HEK293 (cell line): ENCODE measurements at regions not wholly inside any gene's neighbourhood (a gene's known extent, or its start where the extent isn't known, plus 50 kb on each side); places are given as distances from the start of the nearest gene placed in this dataset.

Experiments
- KLF1 ChIP-seq: fragments of 450-650 bp; formaldehyde crosslinking; IDR thresholded peaks from 2 replicates; pipeline ENCODE4 v1.5.1; 2016; ENCODE audit warnings: missing biosample characterization, missing genetic modification characterization
- KLF8 ChIP-seq: fragments of 450-650 bp; formaldehyde crosslinking; IDR thresholded peaks from 2 replicates; pipeline ENCODE4 v1.5.1; 2016; ENCODE audit warnings: missing biosample characterization, missing genetic modification characterization
- REST ChIP-seq: fragments of 450-650 bp; formaldehyde crosslinking; IDR thresholded peaks from 2 replicates; pipeline ENCODE4 v1.5.1; 2016; ENCODE audit warnings: missing biosample characterization, missing genetic modification characterization
- ZBTB26 ChIP-seq: fragments of 450-650 bp; formaldehyde crosslinking; optimal IDR thresholded peaks from 2 replicates; pipeline ENCODE3; 2016; ENCODE audit warnings: missing biosample characterization, mild to moderate bottlenecking, missing genetic modification characterization
- ZNF114 ChIP-seq: fragments of 450-650 bp; formaldehyde crosslinking; IDR thresholded peaks from 2 replicates; pipeline ENCODE4 v1.5.0; 2017; ENCODE audit warnings: missing biosample characterization, missing genetic modification characterization
- ZNF148 ChIP-seq: fragments of 450-650 bp; formaldehyde crosslinking; IDR thresholded peaks from 2 replicates; pipeline ENCODE4 v1.5.0; 2017; ENCODE audit warnings: missing biosample characterization, missing genetic modification characterization, borderline replicate concordance
- ZNF24 ChIP-seq: fragments of 450-650 bp; formaldehyde crosslinking; IDR thresholded peaks from 2 replicates; pipeline ENCODE4 v1.5.1; 2016; ENCODE audit warnings: missing biosample characterization, missing genetic modification characterization
- ZNF335 ChIP-seq: fragments of 450-650 bp; formaldehyde crosslinking; conservative IDR thresholded peaks from 2 replicates; pipeline ENCODE4 v1.5.1; 2016; ENCODE audit warnings: missing biosample characterization, missing genetic modification characterization
- ZNF548 ChIP-seq: fragments of 450-650 bp; formaldehyde crosslinking; IDR thresholded peaks from 2 replicates; pipeline ENCODE4 v1.5.1; 2016; ENCODE audit warnings: missing biosample characterization, missing genetic modification characterization
- ZNF585B ChIP-seq: fragments of 450-650 bp; formaldehyde crosslinking; IDR thresholded peaks from 2 replicates; pipeline ENCODE4 v1.5.1; 2016; ENCODE audit warnings: missing biosample characterization, missing genetic modification characterization
- ZNF610 ChIP-seq: fragments of 450-650 bp; formaldehyde crosslinking; IDR thresholded peaks from 2 replicates; pipeline ENCODE4 v1.5.1; 2016; ENCODE audit warnings: missing biosample characterization, missing genetic modification characterization, borderline replicate concordance
- TF ChIP-seq, protein P1 (sequence below): fragments of 450-650 bp; formaldehyde crosslinking; IDR thresholded peaks from 2 replicates; pipeline ENCODE4 v1.5.1; 2016; ENCODE audit warnings: missing biosample characterization, missing genetic modification characterization

DNA sequence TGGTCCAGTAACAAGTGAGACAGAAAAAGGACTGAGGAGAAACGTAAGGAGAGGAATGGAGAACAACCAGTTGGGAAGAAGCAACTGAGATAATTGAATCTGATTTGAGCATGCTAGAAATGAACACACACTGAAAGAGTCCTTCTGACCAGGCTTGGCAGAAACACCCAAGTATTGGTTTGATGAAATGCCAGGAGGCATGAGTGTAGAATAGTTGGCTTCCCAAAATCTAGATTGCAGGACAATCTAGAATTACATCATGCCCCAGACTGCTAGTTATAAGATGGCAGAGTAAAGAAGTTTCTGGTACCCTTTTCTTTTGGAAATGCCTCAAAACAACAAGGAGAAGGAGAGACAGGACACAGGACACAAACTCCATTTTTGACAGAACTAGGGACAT lies 189.7 kb upstream of the STT3B start:
- TF ChIP-seq, protein P1, sequence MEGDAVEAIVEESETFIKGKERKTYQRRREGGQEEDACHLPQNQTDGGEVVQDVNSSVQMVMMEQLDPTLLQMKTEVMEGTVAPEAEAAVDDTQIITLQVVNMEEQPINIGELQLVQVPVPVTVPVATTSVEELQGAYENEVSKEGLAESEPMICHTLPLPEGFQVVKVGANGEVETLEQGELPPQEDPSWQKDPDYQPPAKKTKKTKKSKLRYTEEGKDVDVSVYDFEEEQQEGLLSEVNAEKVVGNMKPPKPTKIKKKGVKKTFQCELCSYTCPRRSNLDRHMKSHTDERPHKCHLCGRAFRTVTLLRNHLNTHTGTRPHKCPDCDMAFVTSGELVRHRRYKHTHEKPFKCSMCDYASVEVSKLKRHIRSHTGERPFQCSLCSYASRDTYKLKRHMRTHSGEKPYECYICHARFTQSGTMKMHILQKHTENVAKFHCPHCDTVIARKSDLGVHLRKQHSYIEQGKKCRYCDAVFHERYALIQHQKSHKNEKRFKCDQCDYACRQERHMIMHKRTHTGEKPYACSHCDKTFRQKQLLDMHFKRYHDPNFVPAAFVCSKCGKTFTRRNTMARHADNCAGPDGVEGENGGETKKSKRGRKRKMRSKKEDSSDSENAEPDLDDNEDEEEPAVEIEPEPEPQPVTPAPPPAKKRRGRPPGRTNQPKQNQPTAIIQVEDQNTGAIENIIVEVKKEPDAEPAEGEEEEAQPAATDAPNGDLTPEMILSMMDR (tag by site-specific recombination) = no peak
- no peak for TF ChIP-seq ZNF148 (tag by site-specific recombination)
- TF ChIP-seq ZBTB26 (tag by site-specific recombination) = no peak
- no peak for TF ChIP-seq ZNF114 (tag by site-specific recombination)
- TF ChIP-seq KLF8 = no peak
- TF ChIP-seq REST (tag by site-specific recombination) = no peak
- TF ChIP-seq ZNF585B (tag by site-specific recombination) = no peak
- TF ChIP-seq ZNF335 (tag by site-specific recombination) = no peak
- no peak for TF ChIP-seq ZNF610
- no peak for TF ChIP-seq ZNF24 (tag by site-specific recombination)
- no peak for TF ChIP-seq ZNF548 (tag by site-specific recombination)
- TF ChIP-seq KLF1 = no peak
